Fibroblast of the aortic adventitia (primary cell): ENCODE measurements at regions not wholly inside any gene's neighbourhood (a gene's known extent, or its start where the extent isn't known, plus 50 kb on each side); places are given as distances from the start of the nearest gene placed in this dataset.

Experiments
- DNase-seq: peaks from one replicate; pipeline ENCODE4 v3.0.0-alpha.2; 2010; ENCODE audit warnings: low read depth
- H3K4me3 ChIP-seq: 2 replicates; pipeline ENCODE4 v1.5.1; 2011; ENCODE audit warnings: low read depth, mild to moderate bottlenecking, control low read depth, low read length, moderate library complexity
- CTCF ChIP-seq: IDR thresholded peaks from 2 replicates; pipeline ENCODE4 v1.5.1; 2011; ENCODE audit warnings: mild to moderate bottlenecking, low read length, control low read depth, inconsistent platforms; ENCODE audit not compliant: insufficient read depth

- TF ChIP-seq CTCF = no peak
- no peak for DNase-seq
- H3K4me3 ChIP-seq = no peak overlapping the region
These were observed 320.4 kb downstream of the CMPK2 start for GRCh38 chr2:6545336-6545735.

GRCh38 chr2:6545795-6546194, 319.9 kb downstream of the CMPK2 start:
- TF ChIP-seq CTCF = no peak
- H3K4me3 ChIP-seq = no peak overlapping the region
- no peak for DNase-seq

GRCh38 chr2:6554466-6554865, 311.2 kb downstream of the CMPK2 start:
- no peak for DNase-seq
- no peak for TF ChIP-seq CTCF
- no peak overlapping the region for H3K4me3 ChIP-seq

GRCh38 chr2:6556755-6557154, 309.0 kb downstream of the CMPK2 start:
- no peak for DNase-seq
- TF ChIP-seq CTCF = no peak
- H3K4me3 ChIP-seq = no peak overlapping the region

GRCh38 chr2:6557737-6558136, 308.0 kb downstream of the CMPK2 start:
- no peak overlapping the region for H3K4me3 ChIP-seq
- TF ChIP-seq CTCF = no peak
- no peak for DNase-seq

- DNase-seq = no peak
- TF ChIP-seq CTCF = no peak
These were observed 302.9 kb downstream of the CMPK2 start for GRCh38 chr2:6562771-6563170.

GRCh38 chr2:6564326-6564725, 301.4 kb downstream of the CMPK2 start:
- TF ChIP-seq CTCF = no peak
- DNase-seq = no peak

More at GRCh38 chr2:6562771-6563170, 302.9 kb downstream of the CMPK2 start:
- H3K4me3 ChIP-seq = no peak overlapping the region

More at GRCh38 chr2:6564326-6564725, 301.4 kb downstream of the CMPK2 start:
- H3K4me3 ChIP-seq = no peak overlapping the region
